ENCODE measurements at regions not wholly inside any gene's neighbourhood (a gene's known extent, or its start where the extent isn't known, plus 50 kb on each side); places are given as distances from the start of the nearest gene placed in this dataset.

DNA sequence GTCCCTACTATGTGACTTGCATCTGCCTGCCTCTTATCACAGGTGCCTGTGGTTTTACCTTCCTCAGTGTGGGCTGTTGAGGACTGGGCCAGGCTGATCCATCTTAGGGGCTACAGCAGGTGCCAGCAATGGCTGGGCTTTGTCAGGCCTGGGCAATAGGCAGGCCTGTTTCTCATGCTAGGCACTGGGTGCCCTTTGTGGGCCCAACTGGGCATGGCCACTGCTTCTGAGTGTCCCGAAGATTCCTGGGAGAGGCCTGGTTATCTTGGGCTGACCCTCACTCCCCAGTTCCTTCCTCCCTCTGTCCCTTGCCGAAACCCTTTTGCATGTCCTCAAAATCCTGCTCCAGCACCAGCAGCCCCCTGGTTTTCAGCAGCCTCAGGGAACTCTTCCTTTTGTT, 1024.9 kb downstream of the KCNJ18 start:
- TF ChIP-seq EP300 (IDR thresholded peaks at IDR 0.05; ENCODE audit: borderline replicate concordance), result no peak
- no peak for TF ChIP-seq TAF1 (IDR thresholded peaks at IDR 0.05; ENCODE audit: low read depth)
- TF ChIP-seq, protein P1, sequence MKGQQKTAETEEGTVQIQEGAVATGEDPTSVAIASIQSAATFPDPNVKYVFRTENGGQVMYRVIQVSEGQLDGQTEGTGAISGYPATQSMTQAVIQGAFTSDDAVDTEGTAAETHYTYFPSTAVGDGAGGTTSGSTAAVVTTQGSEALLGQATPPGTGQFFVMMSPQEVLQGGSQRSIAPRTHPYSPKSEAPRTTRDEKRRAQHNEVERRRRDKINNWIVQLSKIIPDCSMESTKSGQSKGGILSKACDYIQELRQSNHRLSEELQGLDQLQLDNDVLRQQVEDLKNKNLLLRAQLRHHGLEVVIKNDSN (IDR thresholded peaks at IDR 0.05), result no peak
- no peak for TF ChIP-seq YY1 (IDR thresholded peaks at IDR 0.05; ENCODE audit: low read depth)
- TF ChIP-seq CREB1 (IDR thresholded peaks at IDR 0.05; ENCODE audit: low read depth), result no peak
- no peak for TF ChIP-seq RAD21 (IDR thresholded peaks at IDR 0.05; ENCODE audit: low read depth)
- TF ChIP-seq NFIC (IDR thresholded peaks at IDR 0.05), result no peak
- no peak for TF ChIP-seq ZBTB7A (IDR thresholded peaks at IDR 0.05; ENCODE audit: low read depth)
- TF ChIP-seq TEAD4 (IDR thresholded peaks at IDR 0.05), result no peak
- TF ChIP-seq FOXM1 (IDR thresholded peaks at IDR 0.05; ENCODE audit: borderline replicate concordance, low read depth), result no peak
- no peak for TF ChIP-seq EGR1 (IDR thresholded peaks at IDR 0.05)
- TF ChIP-seq, protein P2, sequence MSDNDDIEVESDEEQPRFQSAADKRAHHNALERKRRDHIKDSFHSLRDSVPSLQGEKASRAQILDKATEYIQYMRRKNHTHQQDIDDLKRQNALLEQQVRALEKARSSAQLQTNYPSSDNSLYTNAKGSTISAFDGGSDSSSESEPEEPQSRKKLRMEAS (IDR thresholded peaks at IDR 0.05), result no peak
- TF ChIP-seq TCF12 (IDR thresholded peaks at IDR 0.05; ENCODE audit: low read depth), result no peak
- TF ChIP-seq, protein P3, sequence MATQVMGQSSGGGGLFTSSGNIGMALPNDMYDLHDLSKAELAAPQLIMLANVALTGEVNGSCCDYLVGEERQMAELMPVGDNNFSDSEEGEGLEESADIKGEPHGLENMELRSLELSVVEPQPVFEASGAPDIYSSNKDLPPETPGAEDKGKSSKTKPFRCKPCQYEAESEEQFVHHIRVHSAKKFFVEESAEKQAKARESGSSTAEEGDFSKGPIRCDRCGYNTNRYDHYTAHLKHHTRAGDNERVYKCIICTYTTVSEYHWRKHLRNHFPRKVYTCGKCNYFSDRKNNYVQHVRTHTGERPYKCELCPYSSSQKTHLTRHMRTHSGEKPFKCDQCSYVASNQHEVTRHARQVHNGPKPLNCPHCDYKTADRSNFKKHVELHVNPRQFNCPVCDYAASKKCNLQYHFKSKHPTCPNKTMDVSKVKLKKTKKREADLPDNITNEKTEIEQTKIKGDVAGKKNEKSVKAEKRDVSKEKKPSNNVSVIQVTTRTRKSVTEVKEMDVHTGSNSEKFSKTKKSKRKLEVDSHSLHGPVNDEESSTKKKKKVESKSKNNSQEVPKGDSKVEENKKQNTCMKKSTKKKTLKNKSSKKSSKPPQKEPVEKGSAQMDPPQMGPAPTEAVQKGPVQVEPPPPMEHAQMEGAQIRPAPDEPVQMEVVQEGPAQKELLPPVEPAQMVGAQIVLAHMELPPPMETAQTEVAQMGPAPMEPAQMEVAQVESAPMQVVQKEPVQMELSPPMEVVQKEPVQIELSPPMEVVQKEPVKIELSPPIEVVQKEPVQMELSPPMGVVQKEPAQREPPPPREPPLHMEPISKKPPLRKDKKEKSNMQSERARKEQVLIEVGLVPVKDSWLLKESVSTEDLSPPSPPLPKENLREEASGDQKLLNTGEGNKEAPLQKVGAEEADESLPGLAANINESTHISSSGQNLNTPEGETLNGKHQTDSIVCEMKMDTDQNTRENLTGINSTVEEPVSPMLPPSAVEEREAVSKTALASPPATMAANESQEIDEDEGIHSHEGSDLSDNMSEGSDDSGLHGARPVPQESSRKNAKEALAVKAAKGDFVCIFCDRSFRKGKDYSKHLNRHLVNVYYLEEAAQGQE (IDR thresholded peaks at IDR 0.05; ENCODE audit: low read depth), result no peak
- no peak for TF ChIP-seq CEBPB (IDR thresholded peaks at IDR 0.05)

DNA sequence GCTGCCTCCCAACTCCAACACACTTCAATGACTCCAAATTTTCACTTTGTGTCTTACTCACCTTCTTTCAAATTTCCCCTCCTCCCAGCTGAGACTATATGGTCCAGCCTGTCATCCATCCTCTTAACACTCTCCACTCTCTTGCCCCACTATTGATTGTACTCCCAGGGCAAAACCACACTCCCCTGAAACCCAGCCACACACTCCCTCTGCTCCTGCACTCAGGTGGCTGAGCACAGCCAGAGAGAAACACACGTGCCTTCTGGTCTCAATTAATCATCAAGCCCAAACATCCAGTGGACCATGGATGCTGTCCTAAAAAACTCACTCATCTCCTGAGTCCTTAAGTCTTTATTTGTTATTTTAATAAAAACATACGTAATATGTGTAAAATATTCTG, 1026.4 kb downstream of the KCNJ18 start:
- TF ChIP-seq, protein P2 (IDR thresholded peaks at IDR 0.05), result no peak
- TF ChIP-seq, protein P1 (IDR thresholded peaks at IDR 0.05), result no peak
- TF ChIP-seq CEBPB (IDR thresholded peaks at IDR 0.05), result no peak
- no peak for TF ChIP-seq EP300 (IDR thresholded peaks at IDR 0.05; ENCODE audit: borderline replicate concordance)
- TF ChIP-seq ZBTB7A (IDR thresholded peaks at IDR 0.05; ENCODE audit: low read depth), result no peak
- no peak for TF ChIP-seq CREB1 (IDR thresholded peaks at IDR 0.05; ENCODE audit: low read depth)
- TF ChIP-seq, protein P3 (IDR thresholded peaks at IDR 0.05; ENCODE audit: low read depth), result no peak
- no peak for TF ChIP-seq RAD21 (IDR thresholded peaks at IDR 0.05; ENCODE audit: low read depth)
- TF ChIP-seq TAF1 (IDR thresholded peaks at IDR 0.05; ENCODE audit: low read depth), result no peak
- TF ChIP-seq YY1 (IDR thresholded peaks at IDR 0.05; ENCODE audit: low read depth), result no peak
- no peak for TF ChIP-seq NFIC (IDR thresholded peaks at IDR 0.05)
- no peak for TF ChIP-seq TCF12 (IDR thresholded peaks at IDR 0.05; ENCODE audit: low read depth)

Data from Ishikawa (cell line).